ENCODE measurements at regions not wholly inside any gene's neighbourhood (a gene's known extent, or its start where the extent isn't known, plus 50 kb on each side); places are given as distances from the start of the nearest gene placed in this dataset.

DNA sequence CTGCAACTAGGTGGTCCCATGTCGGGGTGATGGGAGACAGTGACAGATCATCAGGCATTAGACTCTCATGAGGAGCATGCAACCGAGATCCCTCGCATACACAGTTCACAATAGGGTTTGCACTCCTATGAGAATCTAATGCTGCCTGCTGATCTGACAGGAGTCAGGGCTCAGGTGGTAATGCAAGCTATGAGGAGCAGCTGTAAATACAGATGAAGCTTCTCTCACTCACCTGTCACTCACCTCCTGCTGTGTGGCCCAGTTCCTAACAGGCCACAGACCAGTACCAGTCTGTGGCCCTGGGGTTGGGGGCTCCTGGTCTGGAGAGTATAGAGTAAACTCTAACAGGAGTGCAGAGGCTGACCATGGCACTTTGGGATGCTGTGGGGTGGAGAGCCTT lies 209.2 kb downstream of the DLEU7 start:
- 95 to 96% methylated on average over 3 of the region's 3 CpGs for WGBS, 2 donors
- no peaks in the 10 kb centered on the region for H3K36me3 ChIP-seq (ENCODE audit: control insufficient read depth in 4 of 4, insufficient read depth in 4 of 4, low read length in 4 of 4)
- H3K9me3 ChIP-seq (ENCODE audit: control insufficient read depth in 4 of 4, insufficient read depth in 3 of 4, low read length in 3 of 4): no peaks in the 10 kb centered on the region
- no peak for ATAC-seq (ENCODE audit: insufficient read depth, low FRiP score)
- no peak overlapping the region for H3K9ac ChIP-seq (ENCODE audit: insufficient read depth in 1 of 2, low read length in 2 of 2)
- H3K4me1 ChIP-seq (ENCODE audit: control insufficient read depth in 5 of 5, insufficient read depth in 5 of 5, low read length in 5 of 5): peaks cover 0 to 11% (median 1%) of the 10 kb centered on the region in 5 donors
- H3K27me3 ChIP-seq (ENCODE audit: control insufficient read depth in 3 of 3, insufficient read depth in 3 of 3, low read length in 2 of 3): no peaks in the 10 kb centered on the region
- TF ChIP-seq, protein P1, sequence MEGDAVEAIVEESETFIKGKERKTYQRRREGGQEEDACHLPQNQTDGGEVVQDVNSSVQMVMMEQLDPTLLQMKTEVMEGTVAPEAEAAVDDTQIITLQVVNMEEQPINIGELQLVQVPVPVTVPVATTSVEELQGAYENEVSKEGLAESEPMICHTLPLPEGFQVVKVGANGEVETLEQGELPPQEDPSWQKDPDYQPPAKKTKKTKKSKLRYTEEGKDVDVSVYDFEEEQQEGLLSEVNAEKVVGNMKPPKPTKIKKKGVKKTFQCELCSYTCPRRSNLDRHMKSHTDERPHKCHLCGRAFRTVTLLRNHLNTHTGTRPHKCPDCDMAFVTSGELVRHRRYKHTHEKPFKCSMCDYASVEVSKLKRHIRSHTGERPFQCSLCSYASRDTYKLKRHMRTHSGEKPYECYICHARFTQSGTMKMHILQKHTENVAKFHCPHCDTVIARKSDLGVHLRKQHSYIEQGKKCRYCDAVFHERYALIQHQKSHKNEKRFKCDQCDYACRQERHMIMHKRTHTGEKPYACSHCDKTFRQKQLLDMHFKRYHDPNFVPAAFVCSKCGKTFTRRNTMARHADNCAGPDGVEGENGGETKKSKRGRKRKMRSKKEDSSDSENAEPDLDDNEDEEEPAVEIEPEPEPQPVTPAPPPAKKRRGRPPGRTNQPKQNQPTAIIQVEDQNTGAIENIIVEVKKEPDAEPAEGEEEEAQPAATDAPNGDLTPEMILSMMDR (IDR thresholded peaks at IDR 0.05; ENCODE audit: control extremely low read depth, extremely low read depth): no peak
- no peak overlapping the region for H3K4me3 ChIP-seq
- no peak for DNase-seq
- H3K27ac ChIP-seq (ENCODE audit: low read depth in 1 of 2, low read length in 1 of 2): no peak overlapping the region

DNA sequence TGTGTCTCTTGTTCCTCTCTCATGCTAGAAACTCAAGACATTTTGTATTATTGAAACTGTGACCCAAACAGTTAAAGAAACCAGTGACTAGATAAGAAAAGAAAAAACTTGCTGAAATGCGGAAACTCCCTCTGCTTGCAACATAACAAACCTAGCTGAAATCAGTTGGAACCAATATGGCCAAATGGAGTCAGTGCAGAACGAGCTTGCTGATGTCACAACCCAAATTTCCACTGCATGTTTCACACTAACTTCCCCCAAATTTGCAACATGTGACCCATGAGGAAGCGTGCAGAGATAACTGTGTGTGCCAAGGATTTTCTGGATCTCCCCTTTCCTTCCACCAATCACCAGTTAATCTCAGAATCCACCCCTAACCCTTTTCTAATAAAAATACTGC lies 208.0 kb downstream of the DLEU7 start:
- TF ChIP-seq, protein P1 (IDR thresholded peaks at IDR 0.05; ENCODE audit: control extremely low read depth, extremely low read depth): no peak
- DNase-seq (peak; percentile 19 to 78 (median 67)), ATAC-seq (ENCODE audit: insufficient read depth, low FRiP score) (peak; percentile 67)
- H3K9me3 ChIP-seq (ENCODE audit: control insufficient read depth in 4 of 4, insufficient read depth in 3 of 4, low read length in 3 of 4): no peaks in the 10 kb centered on the region
- H3K36me3 ChIP-seq (ENCODE audit: control insufficient read depth in 4 of 4, insufficient read depth in 4 of 4, low read length in 4 of 4): no peaks in the 10 kb centered on the region
- no peaks in the 10 kb centered on the region for H3K27me3 ChIP-seq (ENCODE audit: control insufficient read depth in 3 of 3, insufficient read depth in 3 of 3, low read length in 2 of 3)
- no peak overlapping the region for H3K4me3 ChIP-seq
- 27 to 49% methylated on average over 3 of the region's 3 CpGs for WGBS, 2 donors
- H3K27ac ChIP-seq (ENCODE audit: low read depth in 1 of 2, low read length in 1 of 2): no peak overlapping the region
- peaks cover 0 to 4% (median 0%) of the 10 kb centered on the region in 5 donors for H3K4me1 ChIP-seq (ENCODE audit: control insufficient read depth in 5 of 5, insufficient read depth in 5 of 5, low read length in 5 of 5)
- peak overlapping the region in 1 of 2 donors; percentile 7 for H3K9ac ChIP-seq (ENCODE audit: insufficient read depth in 1 of 2, low read length in 2 of 2)

- Histone ChIP-seq H3K4me1 (ENCODE audit: control insufficient read depth in 5 of 5, insufficient read depth in 5 of 5, low read length in 5 of 5) (peaks cover 0 to 4% (median 0%) of the 10 kb centered on the region in 5 donors), H3K36me3 (ENCODE audit: control insufficient read depth in 4 of 4, insufficient read depth in 4 of 4, low read length in 4 of 4) (no peaks in the 10 kb centered on the region), H3K27ac (ENCODE audit: low read depth in 1 of 2, low read length in 1 of 2) (peak overlapping the region in 1 of 2 donors; percentile 79), H3K27me3 (ENCODE audit: control insufficient read depth in 3 of 3, insufficient read depth in 3 of 3, low read length in 2 of 3) (no peaks in the 10 kb centered on the region), H3K9me3 (ENCODE audit: control insufficient read depth in 4 of 4, insufficient read depth in 3 of 4, low read length in 3 of 4) (no peaks in the 10 kb centered on the region), H3K9ac (ENCODE audit: insufficient read depth in 1 of 2, low read length in 2 of 2) (peak overlapping the region in 1 of 2 donors; percentile 7), H3K4me3 (no peak overlapping the region)
- 82 to 87% methylated on average over 7 of the region's 7 CpGs for WGBS, 2 donors
- ATAC-seq (ENCODE audit: insufficient read depth, low FRiP score) (no peak), DNase-seq (peak in 2 of 3 donors; percentile 23 to 24)
- TF ChIP-seq, protein P1 (IDR thresholded peaks at IDR 0.05; ENCODE audit: control extremely low read depth, extremely low read depth): no peak
Measured at GRCh38 chr13:50636007-50636704, 207.3 kb downstream of the DLEU7 start.

Data from lung (tissue), 11 donors.